RWPE1 (cell line): ENCODE measurements at regions not wholly inside any gene's neighbourhood (a gene's known extent, or its start where the extent isn't known, plus 50 kb on each side); places are given as distances from the start of the nearest gene placed in this dataset.

Experiments used
- CTCF ChIA-PET: fragments of 350-600 bp; sonication (Branson Sonifier 250); formaldehyde crosslinking; extraction: SDS; loops from one replicate; lab custom pipeline; 2021; lab: Yijun Ruan, JAX
- POLR2A ChIA-PET: fragments of 400-600 bp; formaldehyde crosslinking; extraction: SDS; loops from one replicate; lab custom pipeline; 2020; ENCODE audit warnings: antibody characterized with exemption; ENCODE audit not compliant: low non-redundant PET; lab: Yijun Ruan, JAX
- DNase-seq: peaks from one replicate; pipeline ENCODE4 v3.0.0; 2012; ENCODE audit warnings: low spot score
- H3K27ac ChIP-seq: fragments of 450-650 bp; 2 replicates; pipeline ENCODE4 v1.5.1; 2017
- TF ChIP-seq, protein P1 (sequence below): fragments of 450-650 bp; conservative IDR thresholded peaks from 2 replicates; pipeline ENCODE4 v1.5.1; 2017; ENCODE audit warnings: low read depth, mild to moderate bottlenecking

DNA sequence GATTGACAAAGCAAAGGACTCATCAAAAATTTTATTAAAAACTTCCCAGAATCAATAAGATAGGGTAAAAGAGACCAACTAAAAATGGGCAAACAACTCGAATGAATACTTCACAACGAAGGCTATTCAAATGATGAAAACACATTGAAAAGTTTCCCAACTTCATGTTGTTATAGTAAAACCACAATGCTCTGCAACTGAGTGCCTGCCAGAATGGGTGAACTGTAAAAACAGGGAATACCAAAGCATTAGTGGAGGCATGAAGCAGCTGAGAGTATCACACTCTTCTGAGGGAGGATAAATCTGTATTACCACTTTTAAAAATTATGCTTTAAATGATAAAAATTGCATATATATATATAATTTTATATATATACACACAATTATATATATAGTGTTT lies 1214.7 kb downstream of the SORCS3 start:
- POLR2A ChIA-PET, result no interaction called here
- TF ChIP-seq, protein P1, sequence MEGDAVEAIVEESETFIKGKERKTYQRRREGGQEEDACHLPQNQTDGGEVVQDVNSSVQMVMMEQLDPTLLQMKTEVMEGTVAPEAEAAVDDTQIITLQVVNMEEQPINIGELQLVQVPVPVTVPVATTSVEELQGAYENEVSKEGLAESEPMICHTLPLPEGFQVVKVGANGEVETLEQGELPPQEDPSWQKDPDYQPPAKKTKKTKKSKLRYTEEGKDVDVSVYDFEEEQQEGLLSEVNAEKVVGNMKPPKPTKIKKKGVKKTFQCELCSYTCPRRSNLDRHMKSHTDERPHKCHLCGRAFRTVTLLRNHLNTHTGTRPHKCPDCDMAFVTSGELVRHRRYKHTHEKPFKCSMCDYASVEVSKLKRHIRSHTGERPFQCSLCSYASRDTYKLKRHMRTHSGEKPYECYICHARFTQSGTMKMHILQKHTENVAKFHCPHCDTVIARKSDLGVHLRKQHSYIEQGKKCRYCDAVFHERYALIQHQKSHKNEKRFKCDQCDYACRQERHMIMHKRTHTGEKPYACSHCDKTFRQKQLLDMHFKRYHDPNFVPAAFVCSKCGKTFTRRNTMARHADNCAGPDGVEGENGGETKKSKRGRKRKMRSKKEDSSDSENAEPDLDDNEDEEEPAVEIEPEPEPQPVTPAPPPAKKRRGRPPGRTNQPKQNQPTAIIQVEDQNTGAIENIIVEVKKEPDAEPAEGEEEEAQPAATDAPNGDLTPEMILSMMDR, result no peak
- CTCF ChIA-PET, result no interaction called here

DNA sequence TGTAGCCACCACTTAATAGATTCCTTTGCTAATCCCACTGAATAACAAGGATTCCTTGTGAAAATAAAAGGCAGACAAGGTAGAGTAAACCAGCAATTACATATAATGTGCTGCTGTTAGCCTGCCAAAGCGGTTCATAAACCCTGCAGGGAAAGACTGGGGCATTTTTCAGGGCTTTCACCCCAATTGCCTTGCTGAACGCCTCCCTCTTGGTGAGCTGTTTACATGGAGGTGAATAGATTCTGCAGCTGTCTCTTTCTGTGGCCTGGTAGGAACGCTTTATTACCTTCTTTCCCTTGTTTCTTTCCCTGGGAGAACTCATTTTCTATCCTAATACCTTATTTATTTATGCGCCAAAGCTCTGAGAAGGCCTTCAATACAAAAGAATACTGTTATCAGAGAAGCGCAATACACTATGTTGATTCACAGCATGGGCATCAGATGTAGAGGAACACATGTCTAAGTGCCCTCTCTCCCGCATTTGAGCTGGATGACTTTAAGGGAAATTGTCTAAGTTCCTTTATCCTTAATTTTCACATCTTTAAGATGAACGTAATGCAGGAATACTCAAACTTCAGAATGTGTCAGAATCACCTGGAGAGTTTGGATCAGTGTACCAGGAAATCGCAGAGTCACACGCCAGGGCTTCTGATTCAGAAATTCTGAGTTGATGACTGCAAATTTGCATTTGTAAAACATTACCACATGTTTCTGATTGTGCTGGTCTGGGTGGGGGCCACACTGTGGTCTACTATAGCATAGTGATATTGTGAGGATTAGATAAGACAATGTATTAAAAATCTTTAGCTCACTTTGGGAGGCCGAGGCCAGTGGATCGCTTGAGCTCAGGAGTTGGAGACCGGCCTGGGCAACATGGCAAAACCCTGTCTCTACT lies 1203.8 kb downstream of the SORCS3 start:
- TF ChIP-seq, protein P1, result no peak
- CTCF ChIA-PET, result no interaction called here
- DNase-seq, result no peak
- H3K27ac ChIP-seq, result no peak overlapping the region
- POLR2A ChIA-PET, result interaction anchor here (0.5 kb wide), 1 partner anchor 920 kb away, joined by 8 read pairs; no protein-coding TSS in a partner anchor

More for the DNA sequence above, 1214.7 kb downstream of the SORCS3 start:
- no peak overlapping the region for H3K27ac ChIP-seq
- DNase-seq, result no peak

DNA sequence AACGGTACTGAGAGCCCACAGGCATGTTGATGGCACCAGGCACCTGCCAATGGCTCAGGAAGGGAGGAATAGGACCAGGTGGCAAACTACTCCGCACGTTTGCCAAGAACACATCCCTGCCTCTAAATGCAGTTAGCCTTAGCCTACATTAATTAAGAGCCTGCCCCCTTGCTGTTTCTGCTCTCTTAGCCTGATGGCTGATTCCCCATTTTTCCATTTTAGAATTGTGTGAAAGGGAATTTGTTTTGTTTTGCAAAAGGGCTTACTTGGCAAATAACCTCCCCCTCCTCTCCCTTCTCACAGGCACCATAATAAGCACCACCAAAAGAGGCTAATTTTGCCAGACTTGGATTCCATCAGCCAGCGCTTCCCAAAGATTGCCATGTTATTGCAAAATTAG lies 1203.2 kb downstream of the SORCS3 start:
- TF ChIP-seq, protein P1, result no peak
- ChIA-PET CTCF (no interaction called here), POLR2A (no interaction called here)
- DNase-seq, result no peak
- no peak overlapping the region for H3K27ac ChIP-seq

DNA sequence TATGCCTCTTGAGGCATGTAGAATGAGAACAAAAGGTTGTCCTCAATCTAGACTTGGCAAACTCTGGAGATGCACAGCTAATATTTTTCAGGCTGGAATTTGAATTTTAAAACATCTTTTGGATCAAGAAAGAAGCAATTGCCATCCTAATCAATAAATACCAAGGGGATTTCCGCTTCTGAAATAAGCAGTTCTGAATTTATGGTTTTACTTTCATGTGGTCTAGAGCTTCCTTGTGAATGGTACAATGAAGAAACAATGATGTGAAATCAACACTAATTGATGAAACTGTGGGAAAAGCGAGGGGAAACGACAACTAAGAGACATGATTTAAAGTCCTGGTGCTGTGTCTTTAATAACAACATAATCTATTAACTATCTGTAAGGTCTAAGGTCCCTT lies 1202.7 kb downstream of the SORCS3 start:
- POLR2A ChIA-PET, result no interaction called here
- DNase-seq, result no peak
- TF ChIP-seq, protein P1, result no peak
- CTCF ChIA-PET, result interaction anchor here (0.6 kb wide), 1 partner anchor 203 kb away, joined by 4 read pairs; no protein-coding TSS in a partner anchor
- H3K27ac ChIP-seq, result no peak overlapping the region

DNA sequence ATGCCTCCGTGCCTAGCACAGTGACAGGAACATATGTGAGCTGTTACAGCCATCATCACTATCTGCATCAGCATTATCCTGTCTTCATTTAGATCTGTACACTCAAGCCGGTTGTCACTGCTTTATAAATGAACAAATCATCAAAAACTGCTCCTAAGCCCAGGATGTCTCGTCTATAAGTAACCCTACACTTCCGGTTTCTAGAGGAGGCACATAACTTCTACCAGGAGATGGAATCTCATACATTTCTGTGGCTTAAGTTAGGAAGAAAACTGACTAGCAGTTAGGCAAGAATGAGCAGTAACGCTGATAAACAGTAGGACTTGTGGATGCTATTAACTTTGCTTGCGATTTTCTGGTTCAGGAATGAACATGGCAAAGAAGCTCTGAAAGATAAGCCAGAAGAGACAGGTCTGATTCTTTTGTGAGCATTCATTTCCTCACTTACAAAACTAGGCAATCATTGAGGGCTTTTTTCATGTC lies 1199.2 kb downstream of the SORCS3 start:
- no peak overlapping the region for H3K27ac ChIP-seq
- ChIA-PET POLR2A (no interaction called here), CTCF (no interaction called here)

DNA sequence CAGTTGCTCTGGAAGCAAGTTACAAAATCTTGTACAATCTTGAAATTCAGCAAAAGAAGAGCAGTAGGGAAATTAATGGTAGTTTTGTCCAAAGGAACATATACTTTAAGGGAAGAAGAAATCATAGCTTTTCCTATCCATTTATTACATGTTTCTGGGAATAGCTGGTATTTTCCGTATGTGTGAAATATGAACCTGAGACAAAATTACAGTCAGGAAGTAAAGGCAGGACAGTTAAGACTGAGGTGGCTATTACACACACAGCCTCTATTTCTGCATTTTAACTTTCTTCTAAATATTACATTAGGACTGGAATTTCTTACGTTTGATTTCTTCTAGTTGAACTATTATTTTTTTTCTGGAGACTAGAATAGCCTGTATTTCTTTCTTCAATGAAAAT lies 1197.3 kb downstream of the SORCS3 start:
- no peak for DNase-seq
- POLR2A ChIA-PET, result no interaction called here
- CTCF ChIA-PET, result no interaction called here
- TF ChIP-seq, protein P1, result no peak
- H3K27ac ChIP-seq, result no peak overlapping the region

More for the DNA sequence above, 1199.2 kb downstream of the SORCS3 start:
- TF ChIP-seq, protein P1, result no peak
- no peak for DNase-seq
